ENCODE measurements at regions not wholly inside any gene's neighbourhood (a gene's known extent, or its start where the extent isn't known, plus 50 kb on each side); places are given as distances from the start of the nearest gene placed in this dataset.

- TF ChIP-seq CTCF (optimal IDR thresholded peaks at IDR 0.05 in 1 of 3, IDR thresholded peaks at IDR 0.05 in 1 of 3, conservative IDR thresholded peaks at IDR 0.05 in 1 of 3; ENCODE audit: extremely low read depth in 1 of 3, insufficient read depth in 2 of 3, low read length in 3 of 3) (no peak), EZH2 (IDR thresholded peaks at IDR 0.05; ENCODE audit: low read length) (no peak)
These were observed 969.7 kb downstream of the PDHA2 start for GRCh38 chr4:96809563-96809962.

Measured in keratinocyte (primary cell).